HG02588 (cell line): ENCODE measurements at regions not wholly inside any gene's neighbourhood (a gene's known extent, or its start where the extent isn't known, plus 50 kb on each side); places are given as distances from the start of the nearest gene placed in this dataset.
"Not testable (repeated sequence)": the region's sequence is repeated elsewhere in the genome, so short reads cannot be mapped to it uniquely, and the experiment has no call there.

Source experiments
- ATAC-seq: cut with Tn5 transposase; IDR thresholded peaks from one replicate; pipeline ENCODE4 v1.9.1; 2021; ENCODE audit warnings: mild to moderate bottlenecking, moderate library complexity; ENCODE audit not compliant: unreplicated experiment

- ATAC-seq: no peak
These were observed 291.3 kb upstream of the PRKD1 start for GRCh38 chr14:30218907-30219306.

DNA sequence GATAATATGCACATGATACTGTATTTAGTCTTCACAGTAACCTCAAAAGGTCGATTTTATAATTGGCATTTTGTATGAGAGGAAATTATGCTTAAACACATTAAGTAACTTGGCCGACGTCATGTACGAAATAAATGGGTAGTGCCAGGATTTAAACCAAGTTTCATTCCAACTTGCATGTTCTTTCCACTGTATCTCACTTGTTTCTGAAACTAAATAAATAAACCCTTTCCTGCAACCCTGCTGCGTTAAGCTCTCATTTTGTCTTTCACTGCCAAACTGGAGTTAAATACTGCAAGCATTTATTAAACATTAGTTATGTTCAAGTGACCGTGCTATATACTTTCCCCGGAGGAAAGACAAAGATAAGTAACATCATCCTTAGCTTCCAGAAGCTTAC, 293.9 kb upstream of the PRKD1 start:
- no peak for ATAC-seq

- no peak for ATAC-seq
These were observed 295.7 kb upstream of the PRKD1 start for GRCh38 chr14:30223385-30223785.

- no peak for ATAC-seq
These were observed 296.3 kb upstream of the PRKD1 start for GRCh38 chr14:30223966-30224365.

GRCh38 chr14:30225176-30225575, 297.5 kb upstream of the PRKD1 start:
- ATAC-seq: no peak

DNA sequence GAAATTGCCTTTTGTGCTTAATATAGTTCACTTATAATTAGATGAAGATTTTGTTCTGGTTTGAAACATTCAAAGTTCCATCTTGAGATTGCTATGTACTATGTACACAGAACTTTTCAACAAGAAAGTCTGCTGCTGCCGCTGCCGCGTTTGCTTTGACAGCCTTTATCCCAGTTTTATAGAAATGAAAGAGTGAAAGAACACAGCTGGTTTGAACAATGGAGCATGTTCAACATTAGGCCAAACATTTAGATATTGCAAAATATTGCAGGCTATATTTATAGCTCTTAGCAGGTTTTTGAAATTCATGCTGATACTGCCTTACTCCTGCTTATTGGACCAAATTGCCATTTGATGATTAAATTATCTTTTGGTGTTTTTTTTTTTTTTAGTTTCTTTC, 299.8 kb upstream of the PRKD1 start:
- ATAC-seq: no peak

DNA sequence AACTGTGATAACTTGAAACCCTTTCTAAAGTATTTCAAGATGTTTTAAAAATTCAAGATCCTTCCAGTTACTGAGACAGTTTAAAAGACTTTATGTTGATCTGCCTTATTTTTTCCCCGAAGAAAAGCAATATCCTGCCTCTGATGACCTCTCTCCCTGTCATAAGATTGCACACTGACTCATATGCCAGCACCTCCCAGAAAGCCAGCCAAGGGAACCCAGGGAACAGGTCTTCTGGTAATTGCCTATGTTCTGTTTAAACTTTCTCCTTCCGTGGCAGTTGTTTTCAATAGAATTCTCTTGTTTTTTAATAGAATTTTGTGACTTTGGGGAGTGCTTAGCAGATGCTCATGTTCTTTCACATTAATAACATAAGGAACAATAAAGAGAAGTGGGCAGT, 300.2 kb upstream of the PRKD1 start:
- ATAC-seq: no peak

DNA sequence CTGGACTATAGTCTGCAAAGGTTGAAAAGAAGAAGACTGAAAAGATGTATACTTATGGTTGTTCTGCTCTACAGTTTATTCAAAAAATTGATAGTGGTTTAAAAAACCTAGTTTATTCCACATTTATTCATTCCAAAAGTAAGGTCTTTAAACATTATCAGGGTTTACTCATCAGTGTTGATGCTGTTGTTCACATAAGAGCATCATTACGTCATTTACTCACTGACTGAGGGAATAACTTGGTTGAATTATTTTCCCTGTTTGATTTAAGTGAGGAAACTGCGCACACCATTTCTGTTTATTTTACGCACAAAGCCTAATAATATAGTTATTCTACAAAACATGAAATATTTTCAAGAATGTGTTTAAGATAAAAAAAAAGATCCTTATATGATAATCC, 303.1 kb upstream of the PRKD1 start:
- ATAC-seq: no peak

- ATAC-seq: no peak
These were observed 307.3 kb upstream of the PRKD1 start for GRCh38 chr14:30234966-30235365.

DNA sequence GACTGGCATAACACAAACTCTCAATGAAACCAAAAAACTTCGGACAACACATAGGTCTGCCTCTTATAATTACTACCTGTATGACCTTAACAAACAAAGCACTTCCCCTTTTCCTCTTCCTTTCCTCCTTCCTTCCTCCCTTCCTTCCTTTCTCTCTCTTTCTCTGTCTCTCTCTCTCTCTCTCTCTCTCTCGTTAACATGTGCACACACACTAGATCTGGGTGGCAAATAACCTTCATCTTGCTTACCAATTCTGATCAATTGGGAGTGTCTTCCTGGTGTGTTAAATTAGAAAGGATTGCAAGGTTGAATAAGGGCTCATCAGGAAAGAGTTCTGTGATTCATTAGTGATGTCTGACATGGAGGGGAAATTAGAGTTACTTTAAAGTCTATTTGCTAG, 307.8 kb upstream of the PRKD1 start:
- no peak for ATAC-seq

GRCh38 chr14:30238936-30239335, 311.3 kb upstream of the PRKD1 start:
- no peak for ATAC-seq

DNA sequence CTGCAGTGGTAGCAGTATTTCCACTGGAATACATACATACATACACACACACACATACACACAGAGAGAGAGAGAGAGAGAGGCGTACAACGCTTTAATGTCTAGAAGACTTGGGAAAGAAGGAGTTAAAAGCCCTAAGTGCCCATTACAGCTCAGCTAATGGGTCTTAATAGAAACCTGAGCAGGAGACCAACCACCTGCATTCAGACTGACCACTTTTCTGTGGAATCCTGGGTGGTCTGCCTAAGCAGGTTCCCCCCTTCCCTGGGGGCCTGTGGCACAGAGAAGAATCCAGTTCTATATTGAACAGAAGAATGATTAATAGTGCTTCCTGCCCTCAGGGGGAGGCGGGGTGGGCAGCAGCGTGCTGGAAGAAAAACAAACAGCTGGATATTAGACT, 312.4 kb upstream of the PRKD1 start:
- ATAC-seq: no peak

DNA sequence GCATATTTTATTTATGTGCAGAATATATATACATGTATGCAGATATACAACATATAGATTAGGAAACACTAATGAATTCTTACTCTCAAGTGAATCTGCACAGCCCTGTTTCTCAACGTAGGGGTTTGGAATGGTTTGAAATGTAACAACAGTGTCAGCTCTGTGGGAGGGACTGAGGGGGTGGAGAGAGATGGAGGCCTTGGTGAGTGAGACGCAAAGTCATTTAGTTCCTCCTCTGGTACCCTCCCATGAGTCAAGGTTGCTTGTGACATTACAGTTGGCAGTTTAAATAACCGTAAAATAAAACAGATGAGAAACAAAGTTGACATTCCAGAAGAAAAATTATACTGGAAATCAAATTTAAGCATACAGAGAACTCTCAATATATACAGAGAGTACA, 313.0 kb upstream of the PRKD1 start:
- ATAC-seq: no peak

DNA sequence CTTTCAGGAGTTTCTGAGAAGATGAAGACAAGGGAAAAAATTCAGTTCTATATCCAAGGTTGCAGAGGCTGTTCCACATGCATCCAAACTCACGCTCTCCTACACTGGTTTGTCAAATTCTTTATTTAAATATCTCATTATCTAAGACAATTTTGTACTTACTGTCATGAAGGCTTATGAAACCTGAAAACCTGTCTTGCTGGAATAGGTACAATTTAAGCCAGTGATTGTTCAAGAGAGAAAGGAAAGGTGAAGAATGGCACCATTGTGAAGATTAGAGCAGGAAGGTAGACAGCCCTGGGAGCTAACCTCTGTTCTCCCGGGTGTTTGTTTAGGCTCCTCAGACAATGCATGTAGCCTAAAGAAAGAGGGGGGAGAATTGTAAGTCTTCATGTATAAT, 315.1 kb upstream of the PRKD1 start:
- no peak for ATAC-seq

GRCh38 chr14:30243207-30243606, 315.6 kb upstream of the PRKD1 start:
- ATAC-seq: no peak

DNA sequence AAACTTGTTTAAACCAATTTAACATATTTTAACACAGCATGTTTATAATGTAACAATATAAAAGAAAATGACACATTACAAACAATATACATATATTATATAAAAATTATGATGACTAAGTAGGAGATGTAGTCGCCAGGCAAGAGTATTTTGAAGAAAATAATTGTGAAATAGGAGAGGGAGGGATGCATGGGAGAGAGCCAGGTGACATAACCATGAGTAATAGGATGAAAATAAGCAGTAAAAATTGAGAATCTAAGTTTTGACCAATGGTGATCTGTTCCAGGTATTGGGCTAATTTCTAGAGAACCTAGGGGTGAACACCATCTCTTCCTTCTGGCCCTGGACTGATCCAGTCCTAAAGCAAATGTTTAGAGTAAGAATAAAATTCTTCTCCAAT, 315.2 kb upstream of the G2E3 start:
- ATAC-seq: no peak

- not testable (repeated sequence) for ATAC-seq
These were observed 314.6 kb upstream of the G2E3 start for GRCh38 chr14:30244348-30244747.

GRCh38 chr14:30251017-30251416, 307.9 kb upstream of the G2E3 start:
- ATAC-seq: no peak

- ATAC-seq: no peak
These were observed 307.3 kb upstream of the G2E3 start for GRCh38 chr14:30251557-30252100.

- no peak for ATAC-seq
These were observed 306.8 kb upstream of the G2E3 start for GRCh38 chr14:30252151-30252550.

GRCh38 chr14:30252783-30253674, 305.9 kb upstream of the G2E3 start:
- no peak for ATAC-seq

- ATAC-seq: no peak
These were observed 302.3 kb upstream of the G2E3 start for GRCh38 chr14:30256627-30257026.
